ENCODE measurements at regions not wholly inside any gene's neighbourhood (a gene's known extent, or its start where the extent isn't known, plus 50 kb on each side); places are given as distances from the start of the nearest gene placed in this dataset.

GRCh38 chr3:104868291-104868690 lies 498.4 kb upstream of the ALCAM start:
- H3K23ac ChIP-seq (ENCODE audit: insufficient read length): no peak overlapping the region
- no peak overlapping the region for H2BK15ac ChIP-seq (ENCODE audit: low read length)
- no peak overlapping the region for H3K14ac ChIP-seq (ENCODE audit: insufficient read length)
- TF ChIP-seq FOSL1 (IDR thresholded peaks at IDR 0.05; ENCODE audit: insufficient read depth, low read depth, low read length) (no peak), POLR2A (IDR thresholded peaks at IDR 0.05; ENCODE audit: control extremely low read depth in 1 of 2, low read depth in 2 of 2, low read length in 2 of 2) (no peak), SUZ12 (IDR thresholded peaks at IDR 0.05; ENCODE audit: low read length) (no peak), BRCA1 (IDR thresholded peaks at IDR 0.05; ENCODE audit: low read depth, low read length) (no peak), RFX5 (IDR thresholded peaks at IDR 0.05; ENCODE audit: borderline replicate concordance, low read depth, low read length) (no peak), SP4 (IDR thresholded peaks at IDR 0.05; ENCODE audit: low read length) (no peak), TAF1 (IDR thresholded peaks at IDR 0.05; ENCODE audit: low read depth, low read length) (no peak), CHD1 (IDR thresholded peaks at IDR 0.05; ENCODE audit: low read depth, low read length) (no peak), ATF3 (IDR thresholded peaks at IDR 0.05; ENCODE audit: insufficient read depth, low read depth, low read length) (no peak), JUN (IDR thresholded peaks at IDR 0.05; ENCODE audit: low read depth, low read length) (no peak), SAP30 (IDR thresholded peaks at IDR 0.05; ENCODE audit: insufficient read depth, insufficient replicate concordance, low read length) (no peak), MAX (IDR thresholded peaks at IDR 0.05) (no peak), E2F6 (IDR thresholded peaks at IDR 0.05) (no peak)
- H2BK12ac ChIP-seq (ENCODE audit: low read depth, low read length): no peak overlapping the region
- H3K4me2 ChIP-seq (ENCODE audit: insufficient read depth in 1 of 2, low read depth in 2 of 2, low read length in 2 of 2): no peak overlapping the region
- H2AFZ ChIP-seq (ENCODE audit: low read length): no peak overlapping the region
- no peaks in the 10 kb centered on the region for H3K79me1 ChIP-seq (ENCODE audit: low read depth, low read length)
- H4K5ac ChIP-seq (ENCODE audit: insufficient read length, low read depth, low read length): no peak overlapping the region
- H3K4me1 ChIP-seq (replicated peaks in 1 of 4; ENCODE audit: control insufficient read depth in 3 of 4, insufficient read depth in 4 of 4, low read length in 3 of 4): no peaks in the 10 kb centered on the region
- H2AK5ac ChIP-seq (ENCODE audit: low read depth, low read length): no peak overlapping the region
- H2BK120ac ChIP-seq (replicated peaks; ENCODE audit: low read depth, low read length): no peak overlapping the region
- H3K9me3 ChIP-seq (ENCODE audit: insufficient read depth in 2 of 2, low read depth in 1 of 2, low read length in 1 of 2): no peaks in the 10 kb centered on the region
- no peak overlapping the region for H3K4ac ChIP-seq (replicated peaks; ENCODE audit: insufficient read length, low read depth, low read length)
- H3K9ac ChIP-seq (replicated peaks in 1 of 4; ENCODE audit: extremely low read depth in 1 of 4, low read depth in 3 of 4, low read length in 3 of 4): no peak overlapping the region
- H3K27ac ChIP-seq (ENCODE audit: low read depth, low read length): no peak overlapping the region
- no peak overlapping the region for H3K4me3 ChIP-seq (ENCODE audit: extremely low read depth in 1 of 4, insufficient read depth in 2 of 4, low read depth in 3 of 4, low read length in 4 of 4)
- FAIRE-seq (no peak), DNase-seq (ENCODE audit: low read depth in 1 of 2, low spot score in 2 of 2) (no peak)
- CTCF ChIA-PET (ENCODE audit: partially characterized antibody): no interaction called here
- H3K18ac ChIP-seq (ENCODE audit: extremely low read depth, low read length): no peak overlapping the region
- no peak overlapping the region for H4K91ac ChIP-seq (replicated peaks; ENCODE audit: insufficient read length, low read length)
- POLR2A ChIA-PET (ENCODE audit: partially characterized antibody): no interaction called here
- H3K79me2 ChIP-seq (ENCODE audit: control insufficient read depth in 1 of 2, insufficient read depth in 2 of 2, low read length in 2 of 2): no peaks in the 10 kb centered on the region
- H3K56ac ChIP-seq (replicated peaks; ENCODE audit: insufficient read length, low read depth, low read length): no peak overlapping the region
- no peaks in the 10 kb centered on the region for H3K36me3 ChIP-seq (ENCODE audit: control insufficient read depth in 2 of 4, insufficient read depth in 4 of 4, low read length in 3 of 4)
- 82% methylated on average over 2 of the region's 2 CpGs; no CpG with 5 or more reads in 1 of the 2 experiments for WGBS, 2 experiments (ENCODE audit: extremely low coverage in 1 of 2, insufficient coverage in 1 of 2, insufficient read length in 1 of 2, insufficient replicate concordance in 2 of 2, low coverage in 1 of 2, low lambda C conversion rate in 2 of 2, missing lambda C conversion rate in 1 of 2)
- no peak overlapping the region for H4K8ac ChIP-seq (ENCODE audit: extremely low read depth, insufficient read depth, low read length)
- no peaks in the 10 kb centered on the region for H3K23me2 ChIP-seq (ENCODE audit: low read depth, low read length)
- H2BK5ac ChIP-seq (ENCODE audit: low read depth, low read length): no peak overlapping the region
- no peak overlapping the region for H2BK20ac ChIP-seq (ENCODE audit: low read length)
- H3K27me3 ChIP-seq (replicated peaks in 1 of 4; ENCODE audit: control insufficient read depth in 3 of 4, extremely low read depth in 1 of 4, insufficient read depth in 3 of 4, low read length in 3 of 4): no peaks in the 10 kb centered on the region
- no peaks in the 10 kb centered on the region for H4K20me1 ChIP-seq (replicated peaks in 1 of 2; ENCODE audit: control insufficient read depth in 1 of 2, insufficient read depth in 2 of 2, low read length in 2 of 2)
